ENCODE measurements at regions not wholly inside any gene's neighbourhood (a gene's known extent, or its start where the extent isn't known, plus 50 kb on each side); places are given as distances from the start of the nearest gene placed in this dataset.
A peak's percentile ranks its signal among the peaks of the same experiment; 100 is the strongest.

DNA sequence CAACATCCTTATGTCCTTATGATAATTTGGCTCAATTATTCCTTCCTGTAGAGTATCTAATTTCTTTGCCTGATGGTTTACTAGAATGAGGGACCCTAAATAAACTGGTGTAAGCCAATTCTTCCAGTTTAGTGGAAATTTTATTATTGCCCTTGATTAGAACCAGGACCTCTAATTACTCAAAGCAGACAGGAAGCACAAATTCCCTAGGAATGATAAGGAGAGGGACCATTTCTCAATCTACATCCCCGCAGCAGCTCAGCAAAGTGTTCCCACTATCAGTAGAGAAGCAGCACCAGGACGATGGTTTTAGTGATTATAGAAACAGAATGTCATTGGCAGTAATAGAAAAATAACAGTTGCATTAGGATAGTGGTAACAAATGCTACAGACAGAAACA is 97.1 kb downstream of the PLPPR4 start:
- DNase-seq (ENCODE audit: low read depth in 1 of 2, low spot score in 1 of 2) = no peak

GRCh38 chr1:99363531-99363930 is 99.2 kb downstream of the PLPPR4 start:
- TF ChIP-seq SPI1 (IDR thresholded peaks at IDR 0.05; ENCODE audit: borderline replicate concordance, low read depth) (no peak), POLR2AphosphoS5 (IDR thresholded peaks at IDR 0.05; ENCODE audit: low read depth) (no peak), GABPA (IDR thresholded peaks at IDR 0.05; ENCODE audit: low read depth) (no peak), CTCF (IDR thresholded peaks at IDR 0.05; ENCODE audit: insufficient read depth, low read length) (no peak)
- TF ChIP-seq, protein P1, sequence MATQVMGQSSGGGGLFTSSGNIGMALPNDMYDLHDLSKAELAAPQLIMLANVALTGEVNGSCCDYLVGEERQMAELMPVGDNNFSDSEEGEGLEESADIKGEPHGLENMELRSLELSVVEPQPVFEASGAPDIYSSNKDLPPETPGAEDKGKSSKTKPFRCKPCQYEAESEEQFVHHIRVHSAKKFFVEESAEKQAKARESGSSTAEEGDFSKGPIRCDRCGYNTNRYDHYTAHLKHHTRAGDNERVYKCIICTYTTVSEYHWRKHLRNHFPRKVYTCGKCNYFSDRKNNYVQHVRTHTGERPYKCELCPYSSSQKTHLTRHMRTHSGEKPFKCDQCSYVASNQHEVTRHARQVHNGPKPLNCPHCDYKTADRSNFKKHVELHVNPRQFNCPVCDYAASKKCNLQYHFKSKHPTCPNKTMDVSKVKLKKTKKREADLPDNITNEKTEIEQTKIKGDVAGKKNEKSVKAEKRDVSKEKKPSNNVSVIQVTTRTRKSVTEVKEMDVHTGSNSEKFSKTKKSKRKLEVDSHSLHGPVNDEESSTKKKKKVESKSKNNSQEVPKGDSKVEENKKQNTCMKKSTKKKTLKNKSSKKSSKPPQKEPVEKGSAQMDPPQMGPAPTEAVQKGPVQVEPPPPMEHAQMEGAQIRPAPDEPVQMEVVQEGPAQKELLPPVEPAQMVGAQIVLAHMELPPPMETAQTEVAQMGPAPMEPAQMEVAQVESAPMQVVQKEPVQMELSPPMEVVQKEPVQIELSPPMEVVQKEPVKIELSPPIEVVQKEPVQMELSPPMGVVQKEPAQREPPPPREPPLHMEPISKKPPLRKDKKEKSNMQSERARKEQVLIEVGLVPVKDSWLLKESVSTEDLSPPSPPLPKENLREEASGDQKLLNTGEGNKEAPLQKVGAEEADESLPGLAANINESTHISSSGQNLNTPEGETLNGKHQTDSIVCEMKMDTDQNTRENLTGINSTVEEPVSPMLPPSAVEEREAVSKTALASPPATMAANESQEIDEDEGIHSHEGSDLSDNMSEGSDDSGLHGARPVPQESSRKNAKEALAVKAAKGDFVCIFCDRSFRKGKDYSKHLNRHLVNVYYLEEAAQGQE (IDR thresholded peaks at IDR 0.05; ENCODE audit: insufficient replicate concordance, low read depth) = no peak

More for the DNA sequence above, 97.1 kb downstream of the PLPPR4 start:
- H3K27me3 ChIP-seq (ENCODE audit: insufficient read depth, poor library complexity, severe bottlenecking) = no peaks in the 10 kb centered on the region
- TF ChIP-seq SPI1 (IDR thresholded peaks at IDR 0.05; ENCODE audit: borderline replicate concordance, low read depth) (no peak), GABPA (IDR thresholded peaks at IDR 0.05; ENCODE audit: low read depth) (no peak), CTCF (IDR thresholded peaks at IDR 0.05; ENCODE audit: insufficient read depth, low read length) (no peak), POLR2AphosphoS5 (IDR thresholded peaks at IDR 0.05; ENCODE audit: low read depth) (no peak)
- TF ChIP-seq, protein P1 (IDR thresholded peaks at IDR 0.05; ENCODE audit: insufficient replicate concordance, low read depth) = no peak
- H3K27ac ChIP-seq (replicated peaks) = no peak overlapping the region
- H3K4me3 ChIP-seq (replicated peaks; ENCODE audit: insufficient read depth, low read length) = no peak overlapping the region

GRCh38 chr1:99365141-99365540 is 100.8 kb downstream of the PLPPR4 start:
- DNase-seq (ENCODE audit: low read depth in 1 of 2, low spot score in 1 of 2) = no peak
- no peaks in the 10 kb centered on the region for H3K27me3 ChIP-seq (ENCODE audit: insufficient read depth, poor library complexity, severe bottlenecking)
- H3K27ac ChIP-seq (replicated peaks) = no peak overlapping the region
- H3K4me3 ChIP-seq (replicated peaks; ENCODE audit: insufficient read depth, low read length) = no peak overlapping the region
- TF ChIP-seq CTCF (IDR thresholded peaks at IDR 0.05; ENCODE audit: insufficient read depth, low read length) (no peak), SPI1 (IDR thresholded peaks at IDR 0.05; ENCODE audit: borderline replicate concordance, low read depth) (no peak), POLR2AphosphoS5 (IDR thresholded peaks at IDR 0.05; ENCODE audit: low read depth) (no peak), GABPA (IDR thresholded peaks at IDR 0.05; ENCODE audit: low read depth) (no peak)
- TF ChIP-seq, protein P1 (IDR thresholded peaks at IDR 0.05; ENCODE audit: insufficient replicate concordance, low read depth) = no peak

More at GRCh38 chr1:99363531-99363930, 99.2 kb downstream of the PLPPR4 start:
- Histone ChIP-seq H3K27me3 (ENCODE audit: insufficient read depth, poor library complexity, severe bottlenecking) (no peaks in the 10 kb centered on the region), H3K27ac (replicated peaks) (0 out of 2 replicates have a peak overlapping the region, but pooled peaks have one; percentile 6), H3K4me3 (replicated peaks; ENCODE audit: insufficient read depth, low read length) (no peak overlapping the region)
- peak in 1 of 2 experiments; percentile 1 for DNase-seq (ENCODE audit: low read depth in 1 of 2, low spot score in 1 of 2)

Measured in HL-60 (cell line).